ENCODE measurements at regions not wholly inside any gene's neighbourhood (a gene's known extent, or its start where the extent isn't known, plus 50 kb on each side); places are given as distances from the start of the nearest gene placed in this dataset.

GRCh38 chr2:45337481-45337880 lies 273.6 kb downstream of the SRBD1 start:
- H3K27me3 Mint-ChIP-seq = no peaks in the 10 kb centered on the region
- no peaks in the 10 kb centered on the region for H3K36me3 Mint-ChIP-seq
- no peaks in the 10 kb centered on the region for H3K4me1 Mint-ChIP-seq (ENCODE audit: low read depth)
- H3K9me3 Mint-ChIP-seq (ENCODE audit: low read depth) = no peaks in the 10 kb centered on the region
- no peak overlapping the region for H3K4me3 Mint-ChIP-seq
- no peak overlapping the region for H3K27ac Mint-ChIP-seq

- H3K9me3 Mint-ChIP-seq (ENCODE audit: low read depth) = no peaks in the 10 kb centered on the region
- no peaks in the 10 kb centered on the region for H3K36me3 Mint-ChIP-seq
Measured at GRCh38 chr2:45334205-45334604, 276.9 kb downstream of the SRBD1 start.

GRCh38 chr2:45332567-45332966 lies 278.5 kb downstream of the SRBD1 start:
- Mint-ChIP-seq H3K27ac (no peak overlapping the region), H3K36me3 (no peaks in the 10 kb centered on the region), H3K9me3 (ENCODE audit: low read depth) (no peaks in the 10 kb centered on the region), H3K4me3 (no peak overlapping the region), H3K4me1 (ENCODE audit: low read depth) (no peaks in the 10 kb centered on the region), H3K27me3 (no peaks in the 10 kb centered on the region)

More at GRCh38 chr2:45334205-45334604, 276.9 kb downstream of the SRBD1 start:
- Mint-ChIP-seq H3K4me3 (no peak overlapping the region), H3K27me3 (no peaks in the 10 kb centered on the region), H3K4me1 (ENCODE audit: low read depth) (no peaks in the 10 kb centered on the region), H3K27ac (no peak overlapping the region)

- Mint-ChIP-seq H3K9me3 (ENCODE audit: low read depth) (no peaks in the 10 kb centered on the region), H3K27me3 (peaks cover 1% of the 10 kb centered on the region), H3K4me3 (no peak overlapping the region), H3K36me3 (no peaks in the 10 kb centered on the region), H3K27ac (no peak overlapping the region), H3K4me1 (ENCODE audit: low read depth) (no peaks in the 10 kb centered on the region)
Measured at GRCh38 chr2:45332094-45332493, 279.0 kb downstream of the SRBD1 start.

- H3K4me3 Mint-ChIP-seq = no peak overlapping the region
- H3K9me3 Mint-ChIP-seq (ENCODE audit: low read depth) = no peaks in the 10 kb centered on the region
- no peaks in the 10 kb centered on the region for H3K36me3 Mint-ChIP-seq
- H3K4me1 Mint-ChIP-seq (ENCODE audit: low read depth) = no peaks in the 10 kb centered on the region
- H3K27ac Mint-ChIP-seq = no peak overlapping the region
- H3K27me3 Mint-ChIP-seq = peaks cover 1% of the 10 kb centered on the region
Measured at GRCh38 chr2:45331410-45331786, 279.7 kb downstream of the SRBD1 start.

GRCh38 chr2:45330637-45331409 lies 280.2 kb downstream of the SRBD1 start:
- no peaks in the 10 kb centered on the region for H3K9me3 Mint-ChIP-seq (ENCODE audit: low read depth)
- peaks cover 1% of the 10 kb centered on the region for H3K27me3 Mint-ChIP-seq

GRCh38 chr2:45330108-45330507 lies 281.0 kb downstream of the SRBD1 start:
- Mint-ChIP-seq H3K9me3 (ENCODE audit: low read depth) (no peaks in the 10 kb centered on the region), H3K27me3 (peaks cover 1% of the 10 kb centered on the region), H3K4me1 (ENCODE audit: low read depth) (no peaks in the 10 kb centered on the region), H3K4me3 (no peak overlapping the region), H3K36me3 (no peaks in the 10 kb centered on the region), H3K27ac (no peak overlapping the region)

More at GRCh38 chr2:45330637-45331409, 280.2 kb downstream of the SRBD1 start:
- H3K36me3 Mint-ChIP-seq = no peaks in the 10 kb centered on the region
- no peak overlapping the region for H3K27ac Mint-ChIP-seq
- no peaks in the 10 kb centered on the region for H3K4me1 Mint-ChIP-seq (ENCODE audit: low read depth)
- H3K4me3 Mint-ChIP-seq = no peak overlapping the region

- no peak overlapping the region for H3K4me3 Mint-ChIP-seq
- H3K27me3 Mint-ChIP-seq = peaks cover 1% of the 10 kb centered on the region
- no peaks in the 10 kb centered on the region for H3K4me1 Mint-ChIP-seq (ENCODE audit: low read depth)
- H3K27ac Mint-ChIP-seq = no peak overlapping the region
- H3K36me3 Mint-ChIP-seq = no peaks in the 10 kb centered on the region
- no peaks in the 10 kb centered on the region for H3K9me3 Mint-ChIP-seq (ENCODE audit: low read depth)
Measured at GRCh38 chr2:45329045-45329677, 281.9 kb downstream of the SRBD1 start.

- H3K27ac Mint-ChIP-seq = no peak overlapping the region
- H3K4me3 Mint-ChIP-seq = no peak overlapping the region
- H3K36me3 Mint-ChIP-seq = no peaks in the 10 kb centered on the region
- peaks cover 3% of the 10 kb centered on the region for H3K27me3 Mint-ChIP-seq
- H3K9me3 Mint-ChIP-seq (ENCODE audit: low read depth) = no peaks in the 10 kb centered on the region
- H3K4me1 Mint-ChIP-seq (ENCODE audit: low read depth) = no peaks in the 10 kb centered on the region
Measured at GRCh38 chr2:45328264-45328870, 282.7 kb downstream of the SRBD1 start.

GRCh38 chr2:45323344-45323743 lies 287.7 kb downstream of the SRBD1 start:
- peaks cover 3% of the 10 kb centered on the region for H3K27me3 Mint-ChIP-seq
- H3K36me3 Mint-ChIP-seq = no peaks in the 10 kb centered on the region
- no peaks in the 10 kb centered on the region for H3K9me3 Mint-ChIP-seq (ENCODE audit: low read depth)
- H3K4me1 Mint-ChIP-seq (ENCODE audit: low read depth) = no peaks in the 10 kb centered on the region
- H3K4me3 Mint-ChIP-seq = no peak overlapping the region
- no peak overlapping the region for H3K27ac Mint-ChIP-seq

GRCh38 chr2:45320956-45321355 lies 290.1 kb downstream of the SRBD1 start:
- no peaks in the 10 kb centered on the region for H3K9me3 Mint-ChIP-seq (ENCODE audit: low read depth)
- H3K36me3 Mint-ChIP-seq = no peaks in the 10 kb centered on the region

GRCh38 chr2:45319683-45320455 lies 291.2 kb downstream of the SRBD1 start:
- Mint-ChIP-seq H3K4me1 (ENCODE audit: low read depth) (no peaks in the 10 kb centered on the region), H3K4me3 (no peak overlapping the region), H3K27ac (no peak overlapping the region), H3K36me3 (no peaks in the 10 kb centered on the region), H3K9me3 (ENCODE audit: low read depth) (no peaks in the 10 kb centered on the region), H3K27me3 (peaks cover 2% of the 10 kb centered on the region)

More at GRCh38 chr2:45320956-45321355, 290.1 kb downstream of the SRBD1 start:
- no peak overlapping the region for H3K4me3 Mint-ChIP-seq
- no peaks in the 10 kb centered on the region for H3K4me1 Mint-ChIP-seq (ENCODE audit: low read depth)
- H3K27ac Mint-ChIP-seq = no peak overlapping the region
- H3K27me3 Mint-ChIP-seq = peaks cover 2% of the 10 kb centered on the region

GRCh38 chr2:45318686-45319085 lies 292.4 kb downstream of the SRBD1 start:
- H3K4me3 Mint-ChIP-seq = no peak overlapping the region
- H3K27me3 Mint-ChIP-seq = no peaks in the 10 kb centered on the region

GRCh38 chr2:45316576-45317338 lies 294.3 kb downstream of the SRBD1 start:
- H3K36me3 Mint-ChIP-seq = no peaks in the 10 kb centered on the region
- H3K4me3 Mint-ChIP-seq = no peak overlapping the region
- peaks cover 2% of the 10 kb centered on the region for H3K27me3 Mint-ChIP-seq
- H3K9me3 Mint-ChIP-seq (ENCODE audit: low read depth) = no peaks in the 10 kb centered on the region
- no peaks in the 10 kb centered on the region for H3K4me1 Mint-ChIP-seq (ENCODE audit: low read depth)
- no peak overlapping the region for H3K27ac Mint-ChIP-seq

More at GRCh38 chr2:45318686-45319085, 292.4 kb downstream of the SRBD1 start:
- H3K36me3 Mint-ChIP-seq = no peaks in the 10 kb centered on the region
- H3K4me1 Mint-ChIP-seq (ENCODE audit: low read depth) = no peaks in the 10 kb centered on the region
- H3K9me3 Mint-ChIP-seq (ENCODE audit: low read depth) = no peaks in the 10 kb centered on the region
- H3K27ac Mint-ChIP-seq = no peak overlapping the region
